ENCODE measurements at regions not wholly inside any gene's neighbourhood (a gene's known extent, or its start where the extent isn't known, plus 50 kb on each side); places are given as distances from the start of the nearest gene placed in this dataset.

DNA sequence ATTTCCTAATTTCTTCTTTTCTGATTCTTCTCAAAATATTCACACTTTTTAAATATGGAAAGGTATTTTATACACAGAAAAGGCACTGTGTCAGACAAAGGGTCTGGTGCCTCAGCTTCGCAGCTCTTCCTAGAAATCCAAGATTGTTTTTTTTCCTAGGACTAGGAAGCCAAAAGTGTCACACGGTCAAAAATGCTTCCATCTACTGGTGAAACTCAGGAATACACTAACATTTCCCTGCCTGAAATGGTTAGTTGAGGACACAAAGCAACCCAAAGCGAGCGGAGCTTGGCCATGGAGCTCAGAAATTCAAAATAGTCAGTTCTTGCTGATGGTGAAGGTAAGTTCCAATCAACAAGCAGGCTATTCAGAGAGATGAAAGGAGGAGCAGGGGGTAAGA lies 426.5 kb upstream of the RASGRP1 start (continued):
- TF ChIP-seq, protein P1, sequence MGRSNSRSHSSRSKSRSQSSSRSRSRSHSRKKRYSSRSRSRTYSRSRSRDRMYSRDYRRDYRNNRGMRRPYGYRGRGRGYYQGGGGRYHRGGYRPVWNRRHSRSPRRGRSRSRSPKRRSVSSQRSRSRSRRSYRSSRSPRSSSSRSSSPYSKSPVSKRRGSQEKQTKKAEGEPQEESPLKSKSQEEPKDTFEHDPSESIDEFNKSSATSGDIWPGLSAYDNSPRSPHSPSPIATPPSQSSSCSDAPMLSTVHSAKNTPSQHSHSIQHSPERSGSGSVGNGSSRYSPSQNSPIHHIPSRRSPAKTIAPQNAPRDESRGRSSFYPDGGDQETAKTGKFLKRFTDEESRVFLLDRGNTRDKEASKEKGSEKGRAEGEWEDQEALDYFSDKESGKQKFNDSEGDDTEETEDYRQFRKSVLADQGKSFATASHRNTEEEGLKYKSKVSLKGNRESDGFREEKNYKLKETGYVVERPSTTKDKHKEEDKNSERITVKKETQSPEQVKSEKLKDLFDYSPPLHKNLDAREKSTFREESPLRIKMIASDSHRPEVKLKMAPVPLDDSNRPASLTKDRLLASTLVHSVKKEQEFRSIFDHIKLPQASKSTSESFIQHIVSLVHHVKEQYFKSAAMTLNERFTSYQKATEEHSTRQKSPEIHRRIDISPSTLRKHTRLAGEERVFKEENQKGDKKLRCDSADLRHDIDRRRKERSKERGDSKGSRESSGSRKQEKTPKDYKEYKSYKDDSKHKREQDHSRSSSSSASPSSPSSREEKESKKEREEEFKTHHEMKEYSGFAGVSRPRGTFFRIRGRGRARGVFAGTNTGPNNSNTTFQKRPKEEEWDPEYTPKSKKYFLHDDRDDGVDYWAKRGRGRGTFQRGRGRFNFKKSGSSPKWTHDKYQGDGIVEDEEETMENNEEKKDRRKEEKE (IDR thresholded peaks at IDR 0.05), result no peak
- TF ChIP-seq ZMAT3 (CRISPR knock-in tag; conservative IDR thresholded peaks at IDR 0.05) (no peak), NR2F6 (IDR thresholded peaks at IDR 0.05) (no peak), NR2F6 (CRISPR knock-in tag; IDR thresholded peaks at IDR 0.05) (no peak)
- TF ChIP-seq, protein P2, sequence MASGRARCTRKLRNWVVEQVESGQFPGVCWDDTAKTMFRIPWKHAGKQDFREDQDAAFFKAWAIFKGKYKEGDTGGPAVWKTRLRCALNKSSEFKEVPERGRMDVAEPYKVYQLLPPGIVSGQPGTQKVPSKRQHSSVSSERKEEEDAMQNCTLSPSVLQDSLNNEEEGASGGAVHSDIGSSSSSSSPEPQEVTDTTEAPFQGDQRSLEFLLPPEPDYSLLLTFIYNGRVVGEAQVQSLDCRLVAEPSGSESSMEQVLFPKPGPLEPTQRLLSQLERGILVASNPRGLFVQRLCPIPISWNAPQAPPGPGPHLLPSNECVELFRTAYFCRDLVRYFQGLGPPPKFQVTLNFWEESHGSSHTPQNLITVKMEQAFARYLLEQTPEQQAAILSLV (CRISPR knock-in tag; IDR thresholded peaks at IDR 0.05; ENCODE audit: borderline replicate concordance), result no peak
- TF ChIP-seq, protein P3, sequence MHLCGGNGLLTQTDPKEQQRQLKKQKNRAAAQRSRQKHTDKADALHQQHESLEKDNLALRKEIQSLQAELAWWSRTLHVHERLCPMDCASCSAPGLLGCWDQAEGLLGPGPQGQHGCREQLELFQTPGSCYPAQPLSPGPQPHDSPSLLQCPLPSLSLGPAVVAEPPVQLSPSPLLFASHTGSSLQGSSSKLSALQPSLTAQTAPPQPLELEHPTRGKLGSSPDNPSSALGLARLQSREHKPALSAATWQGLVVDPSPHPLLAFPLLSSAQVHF (CRISPR knock-in tag; IDR thresholded peaks at IDR 0.05), result no peak

DNA sequence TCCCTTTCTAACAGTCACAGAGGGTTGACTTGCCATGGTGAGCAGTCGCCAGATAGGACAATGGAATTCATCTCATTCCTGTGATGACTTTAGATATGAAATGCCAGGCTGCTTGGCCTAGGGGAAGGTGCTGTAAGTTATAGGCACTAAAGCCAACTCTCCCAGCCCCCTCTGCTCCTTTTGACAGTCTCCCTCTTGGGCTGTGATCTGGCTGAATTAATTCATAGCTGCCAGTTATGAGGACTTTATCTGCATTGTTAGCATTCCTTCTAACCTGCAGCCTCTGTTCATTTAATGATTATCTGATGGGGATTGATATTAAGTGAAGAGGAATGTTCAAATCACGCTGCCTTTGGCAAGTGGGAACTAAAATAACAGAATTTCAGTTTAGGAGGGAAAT lies 427.1 kb upstream of the RASGRP1 start:
- POLR2A ChIA-PET, result no interaction called here
- CTCF ChIA-PET (ENCODE audit: low intra/inter-chr PET ratio, low total read pairs), result interaction anchor here (0.7 to 1.2 kb wide), 2 partner anchors 174 to 284 kb away, joined by 3 to 5 read pairs; no protein-coding TSS in a partner anchor
- Histone ChIP-seq H3K4me3 (replicated peaks in 1 of 3; ENCODE audit: insufficient read depth in 1 of 3, low read depth in 2 of 3, low read length in 3 of 3) (no peak overlapping the region), H3K27me3 (ENCODE audit: control insufficient read depth in 1 of 2, insufficient read depth in 2 of 2, low read length in 2 of 2) (no peaks in the 10 kb centered on the region; a peak in 2 of 5 replicates), H4K20me1 (ENCODE audit: insufficient read depth, low read length) (no peaks in the 10 kb centered on the region), H3K9me3 (ENCODE audit: low read length) (no peaks in the 10 kb centered on the region), H3K36me3 (replicated peaks in 1 of 2; ENCODE audit: control insufficient read depth in 1 of 2, insufficient read depth in 2 of 2, low read length in 2 of 2) (no peaks in the 10 kb centered on the region), H3K27ac (ENCODE audit: extremely low read length, insufficient read depth, low read length) (no peak overlapping the region), H3K4me2 (ENCODE audit: low read depth, low read length) (no peak overlapping the region), H3K79me2 (ENCODE audit: insufficient read depth, low read length) (no peaks in the 10 kb centered on the region), H3K4me1 (ENCODE audit: insufficient read depth, low read length) (no peaks in the 10 kb centered on the region; the same call in 1 of the 2 replicates), H2AFZ (ENCODE audit: low read length) (no peak overlapping the region), H3K9ac (ENCODE audit: insufficient read depth, low read depth, low read length) (no peak overlapping the region)
- 20% methylated on average over 2 of the region's 2 CpGs for WGBS (ENCODE audit: low lambda C conversion rate)
- in situ Hi-C loops (cut with HindIII; ENCODE audit: extremely low pct_ligation_motif_present, low pct_unique_long_range_greater_than_20kb), result no loop called here
- no peak for ATAC-seq
- no peak for FAIRE-seq
- DNase-seq (ENCODE audit: low spot score), result no peak
- intact Hi-C loops (cut with micrococcal nuclease; ENCODE audit: unreplicated experiment), result loop anchor here (1.0 to 5.0 kb wide), 2 partner anchors 174 to 284 kb away; no protein-coding TSS in a partner anchor
- BruUV-seq (replicated peaks), result no TSS peak
- TF ChIP-seq SMAD9 (CRISPR knock-in tag; IDR thresholded peaks at IDR 0.05), result no peak
- TF ChIP-seq, protein P4, sequence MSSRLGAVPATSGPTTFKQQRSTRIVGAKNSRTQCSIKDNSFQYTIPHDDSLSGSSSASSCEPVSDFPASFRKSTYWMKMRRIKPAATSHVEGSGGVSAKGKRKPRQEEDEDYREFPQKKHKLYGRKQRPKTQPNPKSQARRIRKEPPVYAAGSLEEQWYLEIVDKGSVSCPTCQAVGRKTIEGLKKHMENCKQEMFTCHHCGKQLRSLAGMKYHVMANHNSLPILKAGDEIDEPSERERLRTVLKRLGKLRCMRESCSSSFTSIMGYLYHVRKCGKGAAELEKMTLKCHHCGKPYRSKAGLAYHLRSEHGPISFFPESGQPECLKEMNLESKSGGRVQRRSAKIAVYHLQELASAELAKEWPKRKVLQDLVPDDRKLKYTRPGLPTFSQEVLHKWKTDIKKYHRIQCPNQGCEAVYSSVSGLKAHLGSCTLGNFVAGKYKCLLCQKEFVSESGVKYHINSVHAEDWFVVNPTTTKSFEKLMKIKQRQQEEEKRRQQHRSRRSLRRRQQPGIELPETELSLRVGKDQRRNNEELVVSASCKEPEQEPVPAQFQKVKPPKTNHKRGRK (CRISPR knock-in tag; IDR thresholded peaks at IDR 0.05), result no peak
- TF ChIP-seq ZNF777 (CRISPR knock-in tag; IDR thresholded peaks at IDR 0.05), result no peak
- no peak for TF ChIP-seq YEATS2 (CRISPR knock-in tag; IDR thresholded peaks at IDR 0.05; ENCODE audit: borderline replicate concordance)
- TF ChIP-seq, protein P3 (CRISPR knock-in tag; IDR thresholded peaks at IDR 0.05), result no peak
- TF ChIP-seq ZSCAN25 (CRISPR knock-in tag; IDR thresholded peaks at IDR 0.05), result no peak
- TF ChIP-seq, protein P5, sequence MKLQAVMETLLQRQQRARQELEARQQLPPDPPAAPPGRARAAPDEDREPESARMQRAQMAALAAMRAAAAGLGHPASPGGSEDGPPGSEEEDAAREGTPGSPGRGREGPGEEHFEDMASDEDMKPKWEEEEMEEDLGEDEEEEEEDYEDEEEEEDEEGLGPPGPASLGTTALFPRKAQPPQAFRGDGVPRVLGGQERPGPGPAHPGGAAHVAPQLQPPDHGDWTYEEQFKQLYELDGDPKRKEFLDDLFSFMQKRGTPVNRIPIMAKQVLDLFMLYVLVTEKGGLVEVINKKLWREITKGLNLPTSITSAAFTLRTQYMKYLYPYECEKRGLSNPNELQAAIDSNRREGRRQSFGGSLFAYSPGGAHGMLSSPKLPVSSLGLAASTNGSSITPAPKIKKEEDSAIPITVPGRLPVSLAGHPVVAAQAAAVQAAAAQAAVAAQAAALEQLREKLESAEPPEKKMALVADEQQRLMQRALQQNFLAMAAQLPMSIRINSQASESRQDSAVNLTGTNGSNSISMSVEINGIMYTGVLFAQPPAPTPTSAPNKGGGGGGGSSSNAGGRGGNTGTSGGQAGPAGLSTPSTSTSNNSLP (IDR thresholded peaks at IDR 0.05; ENCODE audit: low read depth, low read length), result no peak
- TF ChIP-seq ZNF124 (CRISPR knock-in tag; IDR thresholded peaks at IDR 0.05), result no peak
- no peak for TF ChIP-seq ZNF12 (CRISPR knock-in tag; IDR thresholded peaks at IDR 0.05)
- TF ChIP-seq ZFP62 (CRISPR knock-in tag; IDR thresholded peaks at IDR 0.05), result no peak
